ENCODE measurements at regions not wholly inside any gene's neighbourhood (a gene's known extent, or its start where the extent isn't known, plus 50 kb on each side); places are given as distances from the start of the nearest gene placed in this dataset.
"Not testable (repeated sequence)": the region's sequence is repeated elsewhere in the genome, so short reads cannot be mapped to it uniquely, and the experiment has no call there.

- intact Hi-C loops (cut with micrococcal nuclease), result no loop called here
Measured at GRCh38 chr3:94593526-94594150, 530.8 kb downstream of the NSUN3 start.

GRCh38 chr3:94596141-94596540 is 533.3 kb downstream of the NSUN3 start:
- intact Hi-C loops (cut with micrococcal nuclease), result no loop called here

GRCh38 chr3:94596887-94597566 is 534.2 kb downstream of the NSUN3 start:
- intact Hi-C loops (cut with micrococcal nuclease), result no loop called here

GRCh38 chr3:94607778-94608177 is 544.9 kb downstream of the NSUN3 start:
- intact Hi-C loops (cut with micrococcal nuclease), result no loop called here

- intact Hi-C loops (cut with micrococcal nuclease), result no loop called here
Measured at GRCh38 chr3:94609908-94610307, 547.0 kb downstream of the NSUN3 start.

GRCh38 chr3:94611596-94611995 is 548.7 kb downstream of the NSUN3 start:
- intact Hi-C loops (cut with micrococcal nuclease), result no loop called here

GRCh38 chr3:94612631-94613030 is 549.8 kb downstream of the NSUN3 start:
- intact Hi-C loops (cut with micrococcal nuclease), result no loop called here

- intact Hi-C loops (cut with micrococcal nuclease), result no loop called here
Measured at GRCh38 chr3:94614192-94614591, 551.3 kb downstream of the NSUN3 start.

GRCh38 chr3:94615275-94616065 is 552.6 kb downstream of the NSUN3 start:
- intact Hi-C loops (cut with micrococcal nuclease), result no loop called here

- intact Hi-C loops (cut with micrococcal nuclease), result no loop called here
Measured at GRCh38 chr3:94616833-94617232, 554.0 kb downstream of the NSUN3 start.

- intact Hi-C loops (cut with micrococcal nuclease), result no loop called here
Measured at GRCh38 chr3:94617312-94617711, 554.5 kb downstream of the NSUN3 start.

- intact Hi-C loops (cut with micrococcal nuclease), result no loop called here
Measured at GRCh38 chr3:94619643-94620042, 556.8 kb downstream of the NSUN3 start.

- intact Hi-C loops (cut with micrococcal nuclease), result no loop called here
Measured at GRCh38 chr3:94626573-94626972, 563.7 kb downstream of the NSUN3 start.

GRCh38 chr3:94627689-94628088 is 564.8 kb downstream of the NSUN3 start:
- intact Hi-C loops (cut with micrococcal nuclease), result no loop called here

GRCh38 chr3:94643400-94643799 is 580.5 kb downstream of the NSUN3 start:
- intact Hi-C loops (cut with micrococcal nuclease), result no loop called here

GRCh38 chr3:94645790-94646189 is 582.9 kb downstream of the NSUN3 start:
- intact Hi-C loops (cut with micrococcal nuclease), result no loop called here

- intact Hi-C loops (cut with micrococcal nuclease), result no loop called here
Measured at GRCh38 chr3:94647131-94647530, 584.3 kb downstream of the NSUN3 start.

- intact Hi-C loops (cut with micrococcal nuclease), result not testable (repeated sequence)
Measured at GRCh38 chr3:94648270-94649180, 585.7 kb downstream of the NSUN3 start.

GRCh38 chr3:94654096-94654495 is 591.2 kb downstream of the NSUN3 start:
- intact Hi-C loops (cut with micrococcal nuclease), result no loop called here

- intact Hi-C loops (cut with micrococcal nuclease), result no loop called here
Measured at GRCh38 chr3:94665922-94666321, 603.1 kb downstream of the NSUN3 start.

GRCh38 chr3:94671078-94671477 is 608.2 kb downstream of the NSUN3 start:
- intact Hi-C loops (cut with micrococcal nuclease), result no loop called here
